Eye (tissue), 1 donor: ENCODE measurements at regions not wholly inside any gene's neighbourhood (a gene's known extent, or its start where the extent isn't known, plus 50 kb on each side); places are given as distances from the start of the nearest gene placed in this dataset.

Experiments used
- DNase-seq: peaks from one replicate; pipeline ENCODE4 v3.0.0-alpha.2; 2015

GRCh38 chr4:63020661-63021060, 1388.6 kb downstream of the TECRL start:
- no peak for DNase-seq

- no peak for DNase-seq
Observed at GRCh38 chr4:63017300-63017699, 1392.0 kb downstream of the TECRL start.

GRCh38 chr4:62970846-62971245, 1438.4 kb downstream of the TECRL start:
- DNase-seq = no peak

- no peak for DNase-seq
Observed at GRCh38 chr4:62960415-62960814, 1448.8 kb downstream of the TECRL start.

GRCh38 chr4:62953752-62954151, 1455.5 kb downstream of the TECRL start:
- DNase-seq = no peak

- no peak for DNase-seq
Observed at GRCh38 chr4:62952366-62952765, 1456.9 kb downstream of the TECRL start.

GRCh38 chr4:62948108-62948507, 1461.1 kb downstream of the TECRL start:
- DNase-seq = no peak

- no peak for DNase-seq
Observed at GRCh38 chr4:62940229-62940628, 1469.0 kb downstream of the TECRL start.

GRCh38 chr4:62930884-62931283, 1478.4 kb downstream of the TECRL start:
- DNase-seq = no peak

- DNase-seq = no peak
Observed at GRCh38 chr4:62928483-62928882, 1480.8 kb downstream of the TECRL start.

- peak; percentile 12 for DNase-seq
Observed at GRCh38 chr4:62927574-62927973, 1481.7 kb downstream of the TECRL start.

GRCh38 chr4:62923783-62924182, 1485.5 kb downstream of the TECRL start:
- DNase-seq = peak; percentile 8

GRCh38 chr4:62917649-62918048, 1491.6 kb downstream of the TECRL start:
- DNase-seq = no peak

- no peak for DNase-seq
Observed at GRCh38 chr4:62914758-62915157, 1494.5 kb downstream of the TECRL start.

- DNase-seq = no peak
Observed at GRCh38 chr4:62913065-62913464, 1496.2 kb downstream of the TECRL start.

GRCh38 chr4:62912531-62912930, 1496.7 kb downstream of the TECRL start:
- DNase-seq = no peak

- DNase-seq = no peak
Observed at GRCh38 chr4:62909238-62909637, 1500.0 kb downstream of the TECRL start.

- DNase-seq = no peak
Observed at GRCh38 chr4:62901101-62901500, 1508.1 kb downstream of the TECRL start.

- DNase-seq = no peak
Observed at GRCh38 chr4:62899646-62900364, 1509.4 kb downstream of the TECRL start.

GRCh38 chr4:62898115-62898514, 1511.1 kb downstream of the TECRL start:
- DNase-seq = no peak

- DNase-seq = no peak
Observed at GRCh38 chr4:62896721-62897120, 1512.5 kb downstream of the TECRL start.

GRCh38 chr4:62881901-62882300, 1527.3 kb downstream of the TECRL start:
- DNase-seq = no peak

- DNase-seq = no peak
Observed at GRCh38 chr4:62881210-62881609, 1528.0 kb downstream of the TECRL start.

GRCh38 chr4:62872856-62873255, 1536.4 kb downstream of the TECRL start:
- DNase-seq = no peak

- no peak for DNase-seq
Observed at GRCh38 chr4:62871078-62871477, 1538.2 kb downstream of the TECRL start.
